ENCODE measurements at regions not wholly inside any gene's neighbourhood (a gene's known extent, or its start where the extent isn't known, plus 50 kb on each side); places are given as distances from the start of the nearest gene placed in this dataset.
A peak's percentile ranks its signal among the peaks of the same experiment; 100 is the strongest.

DNA sequence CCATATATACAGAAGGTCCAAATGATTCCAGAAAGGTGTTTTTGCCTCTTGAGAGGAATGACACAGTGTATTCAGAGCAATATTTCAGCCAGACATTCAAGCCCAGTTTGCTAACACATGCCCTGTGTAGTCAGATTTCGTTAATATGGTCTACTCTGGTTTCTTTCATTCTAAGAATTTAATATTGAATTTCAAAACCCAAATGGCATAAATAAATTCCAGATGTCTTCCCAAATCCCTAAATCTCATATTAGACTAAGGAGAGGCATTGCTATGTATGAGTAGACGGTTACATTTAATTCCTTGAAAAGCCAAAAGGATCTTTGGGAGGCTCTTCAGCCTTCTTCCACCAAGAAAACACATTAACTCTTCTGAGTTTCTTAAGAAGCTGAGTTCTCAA, 66.3 kb upstream of the C1QTNF7 start:
- intact Hi-C loops (cut with micrococcal nuclease) = no loop called here
- H3K4me3 Mint-ChIP-seq (ENCODE audit: low read depth) = no peak overlapping the region
- no peaks in the 10 kb centered on the region for H3K36me3 Mint-ChIP-seq (ENCODE audit: low read depth)

DNA sequence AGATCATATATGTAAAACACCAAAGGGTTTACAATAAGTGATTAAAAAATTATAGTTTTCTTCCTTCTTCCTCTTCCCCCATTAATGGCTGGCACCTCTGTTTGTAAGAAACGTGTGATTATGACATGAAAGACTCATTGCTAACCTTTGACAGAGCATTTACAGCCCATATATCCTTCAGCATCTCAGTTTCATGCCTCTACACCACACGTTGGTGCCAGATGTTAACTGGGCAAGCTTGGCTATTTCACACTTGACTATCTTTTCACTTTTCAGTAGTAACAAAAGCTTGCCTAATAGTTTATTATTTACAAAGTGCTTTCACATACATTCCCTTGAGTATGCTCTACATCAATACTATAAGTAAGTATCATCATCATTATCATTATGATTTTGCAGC, 65.3 kb upstream of the C1QTNF7 start:
- intact Hi-C loops (cut with micrococcal nuclease) = no loop called here
- Mint-ChIP-seq H3K36me3 (ENCODE audit: low read depth) (no peaks in the 10 kb centered on the region), H3K27ac (no peak overlapping the region), H3K9me3 (no peaks in the 10 kb centered on the region), H3K27me3 (ENCODE audit: low read depth) (peaks cover 29% of the 10 kb centered on the region), H3K4me3 (ENCODE audit: low read depth) (no peak overlapping the region), H3K4me1 (ENCODE audit: low read depth) (peaks cover 15% of the 10 kb centered on the region)
- no peak for DNase-seq (ENCODE audit: low spot score)

More for the DNA sequence above, 66.3 kb upstream of the C1QTNF7 start:
- Mint-ChIP-seq H3K27me3 (ENCODE audit: low read depth) (peaks cover 27% of the 10 kb centered on the region), H3K27ac (no peak overlapping the region), H3K4me1 (ENCODE audit: low read depth) (peaks cover 7% of the 10 kb centered on the region), H3K9me3 (no peaks in the 10 kb centered on the region)
- DNase-seq (ENCODE audit: low spot score) = no peak

DNA sequence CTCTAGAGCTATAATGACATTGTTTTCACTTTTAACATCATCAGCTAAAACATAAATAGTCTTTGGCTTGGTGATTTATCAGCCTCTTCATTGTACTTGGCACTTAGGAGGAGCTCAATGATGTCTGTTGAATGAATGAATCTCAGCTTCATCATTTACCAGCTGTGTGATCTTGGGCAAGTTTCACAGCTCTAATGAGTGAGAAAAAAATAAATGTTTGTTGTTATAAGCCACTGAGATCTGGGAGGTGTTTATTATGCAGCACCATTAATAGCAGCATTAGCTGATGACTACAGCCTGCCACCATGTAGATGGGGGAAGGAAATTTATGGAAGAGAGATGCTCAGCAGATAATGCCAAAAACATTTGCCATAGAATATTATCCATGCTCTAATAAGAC, 63.6 kb upstream of the C1QTNF7 start:
- no peak for DNase-seq (ENCODE audit: low spot score)
- peaks cover 27% of the 10 kb centered on the region for H3K4me1 Mint-ChIP-seq (ENCODE audit: low read depth)
- intact Hi-C loops (cut with micrococcal nuclease) = no loop called here
- no peaks in the 10 kb centered on the region for H3K36me3 Mint-ChIP-seq (ENCODE audit: low read depth)
- no peak overlapping the region for H3K27ac Mint-ChIP-seq
- H3K4me3 Mint-ChIP-seq (ENCODE audit: low read depth) = no peak overlapping the region
- H3K27me3 Mint-ChIP-seq (ENCODE audit: low read depth) = peaks cover 26% of the 10 kb centered on the region
- no peaks in the 10 kb centered on the region for H3K9me3 Mint-ChIP-seq

GRCh38 chr4:15365641-15366040, 62.2 kb upstream of the C1QTNF7 start:
- H3K4me1 Mint-ChIP-seq (ENCODE audit: low read depth) = peaks cover 33% of the 10 kb centered on the region
- intact Hi-C loops (cut with micrococcal nuclease) = loop anchor here (5.0 kb wide), 1 partner anchor 392 kb away; no protein-coding TSS in a partner anchor
- H3K27me3 Mint-ChIP-seq (ENCODE audit: low read depth) = peaks cover 26% of the 10 kb centered on the region
- H3K4me3 Mint-ChIP-seq (ENCODE audit: low read depth) = no peak overlapping the region
- H3K27ac Mint-ChIP-seq = no peak overlapping the region
- no peaks in the 10 kb centered on the region for H3K9me3 Mint-ChIP-seq
- H3K36me3 Mint-ChIP-seq (ENCODE audit: low read depth) = no peaks in the 10 kb centered on the region
- DNase-seq (ENCODE audit: low spot score) = no peak

DNA sequence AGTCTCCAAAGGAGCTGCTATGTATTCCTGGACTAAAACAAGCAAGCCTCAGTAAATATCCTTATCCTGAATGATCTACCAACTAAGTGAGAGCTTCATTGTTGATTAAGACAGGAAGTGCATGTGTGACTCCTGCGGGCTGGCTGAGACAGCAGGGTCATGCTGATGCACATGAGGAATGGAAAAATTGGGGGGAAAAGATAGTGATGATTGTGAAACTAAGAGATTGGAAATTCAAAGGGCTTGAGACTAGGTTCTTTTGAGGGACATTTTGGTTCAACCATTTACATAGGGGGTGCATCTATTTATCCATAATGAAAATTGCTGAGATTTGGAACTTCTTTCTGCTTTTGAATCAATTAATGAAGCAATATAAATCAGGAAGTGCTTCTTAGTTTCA, 61.1 kb upstream of the C1QTNF7 start:
- no peaks in the 10 kb centered on the region for H3K36me3 Mint-ChIP-seq (ENCODE audit: low read depth)
- H3K4me3 Mint-ChIP-seq (ENCODE audit: low read depth) = no peak overlapping the region
- intact Hi-C loops (cut with micrococcal nuclease) = loop anchor here (5.0 kb wide), 1 partner anchor 391 kb away; no protein-coding TSS in a partner anchor
- H3K4me1 Mint-ChIP-seq (ENCODE audit: low read depth) = peaks cover 42% of the 10 kb centered on the region
- peaks cover 22% of the 10 kb centered on the region for H3K27me3 Mint-ChIP-seq (ENCODE audit: low read depth)
- peak overlapping the region; percentile 54 for H3K27ac Mint-ChIP-seq
- H3K9me3 Mint-ChIP-seq = no peaks in the 10 kb centered on the region
- no peak for DNase-seq (ENCODE audit: low spot score)

- Mint-ChIP-seq H3K27me3 (ENCODE audit: low read depth) (peaks cover 11% of the 10 kb centered on the region), H3K36me3 (ENCODE audit: low read depth) (no peaks in the 10 kb centered on the region), H3K27ac (peak overlapping the region; percentile 56), H3K4me3 (ENCODE audit: low read depth) (no peak overlapping the region), H3K9me3 (no peaks in the 10 kb centered on the region), H3K4me1 (ENCODE audit: low read depth) (peaks cover 53% of the 10 kb centered on the region)
- intact Hi-C loops (cut with micrococcal nuclease) = loop anchor here (2.0 to 5.0 kb wide), 2 partner anchors 366 to 388 kb away; partner anchors contain the start of gene CPEB2
- DNase-seq (ENCODE audit: low spot score) = no peak
Observed at GRCh38 chr4:15368856-15369255, 59.0 kb upstream of the C1QTNF7 start.

DNA sequence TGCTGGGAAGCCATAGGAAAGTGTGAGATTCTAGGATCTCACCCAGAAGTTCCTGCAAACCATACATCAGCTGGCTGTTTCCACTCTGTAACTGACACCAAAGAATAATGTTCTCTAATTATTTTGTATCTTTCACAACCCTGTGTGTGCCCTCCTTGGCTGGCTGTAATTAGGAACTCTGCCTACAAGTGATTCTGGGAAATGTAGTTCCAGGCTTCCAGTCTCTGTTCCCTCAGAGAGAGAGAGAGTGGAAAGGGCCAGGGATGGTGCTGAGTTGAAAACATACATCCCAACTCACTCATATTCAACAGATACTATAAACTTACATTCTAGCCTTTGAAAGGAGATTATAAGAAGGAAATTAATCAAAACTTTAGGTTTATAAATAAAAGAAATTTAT, 57.5 kb upstream of the C1QTNF7 start:
- no peak overlapping the region for H3K27ac Mint-ChIP-seq
- peaks cover 62% of the 10 kb centered on the region for H3K4me1 Mint-ChIP-seq (ENCODE audit: low read depth)
- H3K9me3 Mint-ChIP-seq = no peaks in the 10 kb centered on the region
- H3K4me3 Mint-ChIP-seq (ENCODE audit: low read depth) = no peak overlapping the region
- intact Hi-C loops (cut with micrococcal nuclease) = loop anchor here (5.0 to 10.0 kb wide), 2 partner anchors 282 to 515 kb away; no protein-coding TSS in a partner anchor
- peaks cover 6% of the 10 kb centered on the region for H3K27me3 Mint-ChIP-seq (ENCODE audit: low read depth)
- H3K36me3 Mint-ChIP-seq (ENCODE audit: low read depth) = no peaks in the 10 kb centered on the region
- no peak for DNase-seq (ENCODE audit: low spot score)

DNA sequence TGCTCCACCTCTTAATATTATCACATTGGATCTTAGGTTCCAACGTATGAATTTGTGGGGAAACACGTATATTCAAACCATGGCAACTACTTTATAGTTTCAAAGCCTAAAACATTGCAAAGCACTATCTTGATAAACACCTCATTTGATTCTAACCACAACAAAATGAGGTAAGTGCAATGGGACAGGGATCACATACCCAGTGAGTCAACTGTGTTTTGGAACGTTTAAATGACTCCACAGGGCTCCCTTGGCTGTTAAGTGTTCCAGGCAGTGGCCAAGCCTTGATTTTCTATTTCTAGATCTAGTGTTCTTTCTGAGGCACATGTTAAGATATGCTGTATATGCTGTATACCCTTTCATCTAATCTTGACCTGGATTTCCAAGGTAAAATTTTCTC, 54.5 kb upstream of the C1QTNF7 start:
- H3K9me3 Mint-ChIP-seq = no peaks in the 10 kb centered on the region
- no peaks in the 10 kb centered on the region for H3K36me3 Mint-ChIP-seq (ENCODE audit: low read depth)
- intact Hi-C loops (cut with micrococcal nuclease) = loop anchor here (1.0 to 10.0 kb wide), 3 partner anchors 52 to 519 kb away; no protein-coding TSS in a partner anchor
- H3K4me1 Mint-ChIP-seq (ENCODE audit: low read depth) = peaks cover 80% of the 10 kb centered on the region
- DNase-seq (ENCODE audit: low spot score) = no peak
- no peaks in the 10 kb centered on the region for H3K27me3 Mint-ChIP-seq (ENCODE audit: low read depth)
- H3K4me3 Mint-ChIP-seq (ENCODE audit: low read depth) = no peak overlapping the region
- peak overlapping the region; percentile 56 for H3K27ac Mint-ChIP-seq

GRCh38 chr4:15374656-15375055, 53.2 kb upstream of the C1QTNF7 start:
- no peak overlapping the region for H3K4me3 Mint-ChIP-seq (ENCODE audit: low read depth)
- DNase-seq (ENCODE audit: low spot score) = no peak
- H3K27me3 Mint-ChIP-seq (ENCODE audit: low read depth) = no peaks in the 10 kb centered on the region
- H3K36me3 Mint-ChIP-seq (ENCODE audit: low read depth) = no peaks in the 10 kb centered on the region
- intact Hi-C loops (cut with micrococcal nuclease) = loop anchor here (1.0 to 10.0 kb wide), 4 partner anchors 27 to 520 kb away; no protein-coding TSS in a partner anchor
- no peaks in the 10 kb centered on the region for H3K9me3 Mint-ChIP-seq
- H3K4me1 Mint-ChIP-seq (ENCODE audit: low read depth) = peaks cover 73% of the 10 kb centered on the region
- H3K27ac Mint-ChIP-seq = no peak overlapping the region

DNA sequence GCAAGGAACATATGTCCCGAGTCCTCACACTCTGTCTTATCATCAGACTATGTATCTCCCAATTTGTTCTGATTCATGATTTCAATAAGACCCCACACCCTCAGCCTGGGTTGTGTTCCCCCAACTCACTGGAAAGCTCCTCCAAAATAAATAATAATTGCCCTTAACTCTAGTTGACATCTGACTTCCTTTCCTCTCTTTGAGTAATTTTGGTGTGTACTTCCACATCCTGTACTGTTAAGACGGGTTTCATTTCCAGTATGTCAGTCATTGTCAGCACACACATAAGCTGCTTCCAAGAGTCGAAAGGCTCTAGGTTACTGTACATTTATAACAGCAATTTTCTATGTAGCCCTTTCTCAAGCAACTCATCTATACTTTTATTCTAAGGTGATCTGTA, 52.2 kb upstream of the C1QTNF7 start:
- H3K27me3 Mint-ChIP-seq (ENCODE audit: low read depth) = no peaks in the 10 kb centered on the region
- peaks cover 69% of the 10 kb centered on the region for H3K4me1 Mint-ChIP-seq (ENCODE audit: low read depth)
- no peak overlapping the region for H3K4me3 Mint-ChIP-seq (ENCODE audit: low read depth)
- intact Hi-C loops (cut with micrococcal nuclease) = loop anchor here (1.0 to 10.0 kb wide), 3 partner anchors 26 to 521 kb away; no protein-coding TSS in a partner anchor
- DNase-seq (ENCODE audit: low spot score) = no peak
- no peaks in the 10 kb centered on the region for H3K9me3 Mint-ChIP-seq
- H3K36me3 Mint-ChIP-seq (ENCODE audit: low read depth) = no peaks in the 10 kb centered on the region
- peak overlapping the region; percentile 49 for H3K27ac Mint-ChIP-seq

GRCh38 chr4:15376145-15376544, 51.7 kb upstream of the C1QTNF7 start:
- Mint-ChIP-seq H3K4me1 (ENCODE audit: low read depth) (peaks cover 65% of the 10 kb centered on the region), H3K27me3 (ENCODE audit: low read depth) (no peaks in the 10 kb centered on the region), H3K36me3 (ENCODE audit: low read depth) (no peaks in the 10 kb centered on the region), H3K27ac (peak overlapping the region; percentile 49), H3K4me3 (ENCODE audit: low read depth) (no peak overlapping the region), H3K9me3 (no peaks in the 10 kb centered on the region)
- intact Hi-C loops (cut with micrococcal nuclease) = loop anchor here (5.0 to 10.0 kb wide), 2 partner anchors 144 to 521 kb away; no protein-coding TSS in a partner anchor
- no peak for DNase-seq (ENCODE audit: low spot score)

DNA sequence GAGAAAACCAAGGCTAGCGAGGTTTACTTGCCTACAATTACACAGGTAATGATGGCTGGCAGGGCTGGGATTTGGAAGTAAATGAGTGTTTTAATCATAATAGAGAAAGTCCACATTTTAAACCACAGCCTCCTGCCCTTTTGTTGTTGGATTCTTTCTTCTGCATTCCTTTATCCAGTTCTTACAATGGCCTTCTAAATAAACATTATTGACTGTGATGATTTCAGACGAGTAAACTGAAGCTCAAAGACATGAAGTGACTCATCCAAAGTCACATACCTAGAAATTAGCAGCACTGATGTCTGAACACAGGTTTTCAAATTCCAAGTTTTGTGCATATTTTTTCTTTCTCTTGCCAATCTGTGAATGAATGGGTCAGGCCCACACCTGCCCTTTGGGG, 51.2 kb upstream of the C1QTNF7 start:
- H3K9me3 Mint-ChIP-seq = no peaks in the 10 kb centered on the region
- DNase-seq (ENCODE audit: low spot score) = no peak
- intact Hi-C loops (cut with micrococcal nuclease) = loop anchor here (5.0 to 10.0 kb wide), 2 partner anchors 144 to 522 kb away; no protein-coding TSS in a partner anchor
- H3K27ac Mint-ChIP-seq = no peak overlapping the region
- no peak overlapping the region for H3K4me3 Mint-ChIP-seq (ENCODE audit: low read depth)
- peaks cover 62% of the 10 kb centered on the region for H3K4me1 Mint-ChIP-seq (ENCODE audit: low read depth)
- H3K27me3 Mint-ChIP-seq (ENCODE audit: low read depth) = no peaks in the 10 kb centered on the region
- H3K36me3 Mint-ChIP-seq (ENCODE audit: low read depth) = no peaks in the 10 kb centered on the region

Data from activated T-helper 2 cell treated with anti-CD3 and anti-CD28 coated beads, Interferon-gamma antibody, Interleukin-2, Interleukin-4, amounts not matched to agents 10 μg/mL and 5 μg/mL and 100 μg/mL, durations not matched to agents 14 hours and 24 hours and 36 hours (primary cell).